ENCODE measurements at regions not wholly inside any gene's neighbourhood (a gene's known extent, or its start where the extent isn't known, plus 50 kb on each side); places are given as distances from the start of the nearest gene placed in this dataset.

- Histone ChIP-seq H2AFZ (ENCODE audit: low read depth, low read length) (no peak overlapping the region), H4K20me1 (replicated peaks; ENCODE audit: control insufficient read depth, insufficient read depth, low read length) (no peaks in the 10 kb centered on the region), H3K9me3 (replicated peaks; ENCODE audit: control insufficient read depth, insufficient read depth, low read depth, low read length) (no peaks in the 10 kb centered on the region), H3K4me1 (replicated peaks in 1 of 2; ENCODE audit: control insufficient read depth in 2 of 2, insufficient read depth in 2 of 2, low read length in 2 of 2) (no peaks in the 10 kb centered on the region), H3K4me2 (ENCODE audit: insufficient read depth, low read length) (no peak overlapping the region), H3K27me3 (ENCODE audit: control insufficient read depth in 2 of 2, insufficient read depth in 2 of 2, low read length in 2 of 2) (no peaks in the 10 kb centered on the region), H3K9me1 (ENCODE audit: control insufficient read depth, insufficient read depth, low read length) (no peaks in the 10 kb centered on the region), H3K4me3 (no peak overlapping the region), H3K27ac (ENCODE audit: extremely low read depth, low read depth, low read length) (no peak overlapping the region), H3K36me3 (ENCODE audit: control insufficient read depth, insufficient read depth, low read length) (no peaks in the 10 kb centered on the region), H3K9ac (ENCODE audit: insufficient read depth in 1 of 2, low read depth in 2 of 2, low read length in 2 of 2) (no peak overlapping the region), H3K79me2 (ENCODE audit: control insufficient read depth, insufficient read depth, low read length) (no peaks in the 10 kb centered on the region)
- FAIRE-seq (no peak), ATAC-seq (no peak), DNase-seq (ENCODE audit: extremely low read depth in 1 of 4, low spot score in 3 of 4) (no peak)
- 2% methylated on average over 6 of the region's 6 CpGs for WGBS (ENCODE audit: insufficient coverage, low coverage, missing lambda C conversion rate)
- intact Hi-C loops (cut with micrococcal nuclease) = no loop called here
- CTCF ChIA-PET (ENCODE audit: low intra/inter-chr PET ratio) = no interaction called here
- BruUV-seq (replicated peaks) = no TSS peak
- in situ Hi-C loops (cut with MboI) = no loop called here
- POLR2A ChIA-PET = interaction anchor here (0.6 kb wide), 1 partner anchor 291 kb away, joined by 3 read pairs; no protein-coding TSS in a partner anchor
- TF ChIP-seq THRA (IDR thresholded peaks at IDR 0.05) (no peak), TEAD4 (IDR thresholded peaks at IDR 0.05; ENCODE audit: low read length) (no peak), TEAD4 (CRISPR knock-in tag; IDR thresholded peaks at IDR 0.05; ENCODE audit: borderline replicate concordance) (no peak), SMARCC2 (IDR thresholded peaks at IDR 0.05; ENCODE audit: low read depth) (no peak), U2AF2 (optimal IDR thresholded peaks at IDR 0.05; ENCODE audit: low read depth, low read length) (no peak), HMBOX1 (IDR thresholded peaks at IDR 0.05) (no peak), E2F5 (CRISPR knock-in tag; IDR thresholded peaks at IDR 0.05) (no peak), RB1 (IDR thresholded peaks at IDR 0.05; ENCODE audit: low read depth) (no peak), HNRNPK (IDR thresholded peaks at IDR 0.05; ENCODE audit: low read depth, low read length, poor library complexity, severe bottlenecking) (no peak), RERE (CRISPR knock-in tag; IDR thresholded peaks at IDR 0.05; ENCODE audit: borderline replicate concordance) (no peak), ZNF384 (IDR thresholded peaks at IDR 0.05; ENCODE audit: low read depth, low read length) (no peak), PCBP1 (IDR thresholded peaks at IDR 0.05; ENCODE audit: low read depth, low read length, poor library complexity, severe bottlenecking) (no peak), MTA1 (IDR thresholded peaks at IDR 0.05; ENCODE audit: borderline replicate concordance) (no peak), CBX1 (IDR thresholded peaks at IDR 0.05; ENCODE audit: low read depth) (no peak), ZNF134 (CRISPR knock-in tag; conservative IDR thresholded peaks at IDR 0.05) (no peak), SMC3 (conservative IDR thresholded peaks at IDR 0.05; ENCODE audit: insufficient read depth, low read depth, low read length) (no peak)
These were observed 231.5 kb upstream of the ID4 start for GRCh38 chr6:19605624-19606023.
